ENCODE measurements at regions not wholly inside any gene's neighbourhood (a gene's known extent, or its start where the extent isn't known, plus 50 kb on each side); places are given as distances from the start of the nearest gene placed in this dataset.

GRCh38 chr18:38940863-38941531 is 1375.4 kb upstream of the CELF4 start:
- peak; percentile 28 to 30 for DNase-seq (ENCODE audit: low read depth in 2 of 2)

DNA sequence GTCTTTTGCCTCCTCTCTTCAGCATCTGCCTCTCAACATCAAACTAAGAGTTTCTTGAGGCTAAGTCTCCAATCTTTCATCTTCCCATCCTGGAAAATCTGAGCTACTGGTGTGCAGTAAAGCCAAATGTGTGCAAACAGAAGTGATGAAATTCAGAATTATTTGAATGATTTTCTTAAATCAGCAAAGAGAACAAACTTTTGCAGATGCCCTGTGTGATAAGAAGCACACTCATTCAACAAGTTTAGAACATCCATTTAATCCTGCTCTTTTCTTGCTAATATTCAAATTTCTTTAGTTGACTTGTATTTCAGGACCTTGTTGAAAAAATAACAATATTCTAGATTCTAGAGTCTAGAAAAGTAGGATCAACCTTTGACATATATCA is 1374.9 kb upstream of the CELF4 start:
- DNase-seq (ENCODE audit: low read depth in 2 of 2), result no peak

DNA sequence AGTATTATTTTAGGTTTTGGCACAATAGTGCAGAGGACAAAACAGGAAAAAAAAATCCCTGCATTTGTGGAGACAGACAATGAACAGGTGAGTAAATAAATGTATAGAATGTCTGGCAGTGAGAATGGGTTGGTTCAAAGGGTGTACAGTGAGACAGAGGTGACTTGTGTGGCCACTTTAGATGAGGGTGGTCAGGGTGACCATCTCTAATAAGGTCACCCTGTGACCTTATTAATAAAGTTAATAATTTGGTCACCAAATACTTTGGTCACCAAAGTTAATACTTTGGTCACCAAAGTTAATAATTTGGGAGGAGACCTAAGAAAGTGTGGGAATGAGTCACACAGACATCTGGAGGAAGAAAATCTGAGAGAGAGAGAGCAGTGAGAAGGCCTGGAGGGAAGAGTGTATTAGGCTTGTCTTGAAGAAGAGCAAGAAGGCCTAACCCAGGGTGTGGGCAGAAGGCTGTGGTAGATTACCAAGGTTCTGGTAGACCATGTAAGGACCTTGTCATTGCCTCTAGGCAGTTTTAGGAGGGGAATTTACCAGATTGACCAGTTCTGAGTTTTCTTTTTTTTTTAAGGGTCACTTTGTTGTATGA is 1368.4 kb upstream of the CELF4 start:
- no peak for DNase-seq (ENCODE audit: low read depth in 2 of 2)

- no peak for DNase-seq (ENCODE audit: low read depth in 2 of 2)
Observed at GRCh38 chr18:38933322-38933721, 1367.7 kb upstream of the CELF4 start.

DNA sequence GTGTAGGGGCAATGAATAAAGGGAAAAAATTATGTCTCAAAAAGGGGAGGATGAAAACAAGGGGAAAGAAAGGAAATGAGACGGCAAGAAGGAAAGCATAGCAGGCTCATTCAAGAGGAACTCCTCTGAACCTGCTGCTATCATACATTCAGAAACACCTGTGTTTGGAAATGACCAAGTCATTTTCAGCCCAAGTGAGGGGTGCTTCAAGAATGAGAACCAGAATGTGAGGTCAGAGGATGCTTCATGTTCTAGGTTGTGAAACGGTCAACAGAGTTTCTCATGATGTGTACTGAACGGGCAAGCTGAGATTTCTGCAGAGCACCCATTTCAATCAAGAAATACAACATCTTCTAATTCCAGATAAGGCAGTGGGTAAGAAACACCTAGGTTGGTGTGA is 1367.2 kb upstream of the CELF4 start:
- no peak for DNase-seq (ENCODE audit: low read depth in 2 of 2)

DNA sequence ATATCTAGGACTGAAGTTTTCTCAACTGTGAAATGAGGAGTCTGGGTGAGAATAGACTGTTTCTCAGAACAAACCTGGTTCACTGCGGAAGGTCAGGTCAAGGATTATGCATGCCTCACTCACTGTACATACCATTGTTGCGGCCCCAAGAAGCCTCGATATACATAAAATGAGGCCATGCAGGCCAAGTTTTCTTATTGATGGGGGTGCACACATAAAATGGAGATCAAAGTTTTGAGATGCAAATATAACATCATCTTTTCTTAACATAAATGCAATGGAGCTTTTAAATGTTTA is 1366.1 kb upstream of the CELF4 start:
- no peak for DNase-seq (ENCODE audit: low read depth in 2 of 2)

GRCh38 chr18:38930881-38931753 is 1365.5 kb upstream of the CELF4 start:
- no peak for DNase-seq (ENCODE audit: low read depth in 2 of 2)

DNA sequence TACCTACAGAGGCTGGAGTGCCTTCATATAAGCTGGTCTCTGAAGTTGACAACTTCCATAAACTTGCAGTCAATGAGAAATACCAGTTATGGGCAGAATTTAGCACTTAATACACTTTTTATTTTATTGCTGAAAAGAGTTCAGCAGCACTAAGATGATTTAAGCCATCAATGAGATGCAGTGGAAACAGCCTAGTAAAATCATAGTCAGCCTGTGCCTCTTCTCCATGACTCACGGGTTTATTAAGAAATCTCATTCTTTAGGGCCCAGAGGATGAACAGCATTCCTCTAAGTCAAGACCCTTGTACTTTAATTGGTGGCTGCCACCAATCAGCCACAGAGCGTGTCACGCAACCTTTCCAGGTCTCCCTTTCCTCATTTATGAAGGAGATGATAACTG is 1357.9 kb upstream of the CELF4 start:
- no peak for DNase-seq (ENCODE audit: low read depth in 2 of 2)

- no peak for DNase-seq (ENCODE audit: low read depth in 2 of 2)
Observed at GRCh38 chr18:38923126-38923525, 1357.5 kb upstream of the CELF4 start.

DNA sequence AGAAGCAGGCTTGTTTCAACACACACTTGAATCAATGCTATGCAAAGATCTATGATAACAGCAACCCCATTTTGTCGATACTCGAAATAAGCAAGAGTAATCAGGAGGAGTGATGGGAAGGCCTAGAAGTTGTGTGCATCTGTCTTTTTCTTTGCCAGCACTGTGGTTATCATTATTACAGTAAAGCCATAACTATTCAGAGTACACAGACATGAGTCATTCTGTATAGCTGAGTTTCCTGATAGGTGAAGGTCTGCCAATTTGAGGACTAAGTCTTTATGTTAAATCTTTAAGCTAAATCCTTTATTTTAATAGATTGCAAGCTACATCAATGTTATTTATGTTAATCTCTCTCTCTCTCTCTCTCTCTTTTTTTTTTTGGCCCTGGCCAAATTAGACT is 1344.4 kb upstream of the CELF4 start:
- DNase-seq (ENCODE audit: low read depth in 2 of 2), result no peak

- DNase-seq (ENCODE audit: low read depth in 2 of 2), result no peak
Observed at GRCh38 chr18:38902796-38903195, 1337.2 kb upstream of the CELF4 start.

DNA sequence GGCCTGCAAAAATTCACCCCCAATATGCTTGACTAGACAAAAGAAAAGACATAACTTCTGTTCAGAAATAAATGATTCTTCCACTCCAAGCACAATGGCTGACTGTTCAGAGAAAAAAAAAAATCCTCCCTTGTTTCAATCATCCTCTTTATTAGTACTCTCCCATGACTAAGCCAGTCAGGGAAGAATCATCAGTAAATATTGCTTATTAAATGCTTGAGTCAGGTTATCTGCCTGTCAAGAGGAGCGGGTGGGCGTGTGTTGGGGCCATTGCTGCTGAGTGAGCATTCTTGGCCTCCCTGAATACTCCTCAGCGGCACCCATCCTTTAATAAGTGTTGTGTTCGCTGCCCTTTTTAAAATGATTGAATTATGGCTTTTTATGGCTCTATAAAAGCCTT is 1334.8 kb upstream of the CELF4 start:
- DNase-seq (ENCODE audit: low read depth in 2 of 2), result no peak

- no peak for DNase-seq (ENCODE audit: low read depth in 2 of 2)
Observed at GRCh38 chr18:38900031-38900430, 1334.4 kb upstream of the CELF4 start.

DNA sequence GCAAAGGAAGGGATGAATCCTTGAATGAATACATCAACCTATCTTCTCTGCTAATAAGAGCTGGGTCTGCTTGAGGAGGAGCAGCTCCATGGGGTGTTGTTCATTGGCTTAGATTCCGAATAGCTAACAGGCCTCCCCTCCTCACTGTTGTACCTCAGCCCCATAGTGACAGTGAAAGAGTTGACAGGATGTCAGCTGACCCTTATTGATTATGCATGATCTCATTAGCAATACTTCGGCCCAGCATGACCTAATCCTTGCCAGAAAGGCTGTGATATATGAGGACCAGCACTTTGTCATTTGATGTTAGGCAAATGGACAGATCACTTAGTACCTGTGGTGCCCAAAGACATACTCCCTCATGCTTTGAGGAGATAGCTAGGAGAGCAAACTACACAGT is 1333.7 kb upstream of the CELF4 start:
- no peak for DNase-seq (ENCODE audit: low read depth in 2 of 2)

DNA sequence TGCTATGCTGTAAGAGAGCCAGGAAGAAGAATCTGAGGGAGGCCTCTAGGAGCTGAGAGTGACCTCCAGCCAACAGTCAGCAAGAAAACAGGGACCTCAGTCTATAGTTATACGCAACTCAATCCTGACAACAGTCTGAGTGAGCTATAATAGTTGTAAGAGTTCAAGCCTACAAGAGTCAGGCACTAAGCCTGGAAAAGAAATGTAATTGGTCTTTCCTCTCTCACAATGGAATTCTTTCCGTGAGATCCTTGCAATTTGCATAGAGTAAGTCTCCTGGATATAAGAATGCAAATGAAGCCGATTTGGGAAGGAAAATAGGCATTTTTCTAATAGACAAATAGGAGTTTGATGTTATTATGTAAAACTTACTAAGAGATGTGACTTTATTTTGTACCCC is 1332.6 kb upstream of the CELF4 start:
- no peak for DNase-seq (ENCODE audit: low read depth in 2 of 2)

DNA sequence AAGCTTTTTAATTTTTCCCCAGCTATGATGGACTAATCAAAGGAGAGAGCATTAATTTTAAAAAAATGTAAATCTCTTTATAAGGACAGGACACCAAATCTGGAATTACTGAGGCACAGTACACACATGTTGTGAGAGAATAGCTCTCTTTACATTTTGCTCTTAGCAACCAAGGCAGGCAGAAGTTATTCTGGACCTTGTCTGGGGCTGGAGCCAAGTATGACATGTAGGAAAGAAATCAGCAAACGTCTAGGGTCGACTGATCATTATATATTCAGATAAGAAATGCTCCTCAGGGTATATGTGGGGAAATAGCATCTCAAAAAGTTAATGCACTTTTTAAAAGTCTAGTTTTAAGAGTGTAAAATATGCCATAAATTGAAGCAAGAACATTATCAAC is 1330.0 kb upstream of the CELF4 start:
- no peak for DNase-seq (ENCODE audit: low read depth in 2 of 2)

GRCh38 chr18:38887671-38888020 is 1322.0 kb upstream of the CELF4 start:
- no peak for DNase-seq (ENCODE audit: low read depth in 2 of 2)

- no peak for DNase-seq (ENCODE audit: low read depth in 2 of 2)
Observed at GRCh38 chr18:38886861-38887670, 1321.5 kb upstream of the CELF4 start.

DNA sequence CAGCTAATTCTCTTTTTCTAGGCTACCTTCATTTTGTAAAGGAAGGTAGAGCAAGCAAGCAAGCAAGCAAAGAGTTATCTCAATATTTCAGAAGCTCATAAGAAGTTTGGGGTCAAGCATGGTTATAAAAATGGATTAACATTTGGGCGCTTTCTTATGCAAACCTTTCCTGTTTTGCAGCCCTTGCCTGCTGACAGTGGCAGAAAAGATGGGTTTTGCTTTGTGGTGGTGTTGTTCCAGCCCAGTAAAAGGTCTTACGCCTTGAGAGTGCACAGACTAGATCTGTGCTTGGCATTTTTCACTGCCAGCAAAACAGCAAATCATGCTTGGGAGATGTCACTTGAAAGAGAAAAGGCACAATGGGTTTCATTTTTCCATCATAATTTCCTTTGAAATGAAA is 1320.6 kb upstream of the CELF4 start:
- no peak for DNase-seq (ENCODE audit: low read depth in 2 of 2)

DNA sequence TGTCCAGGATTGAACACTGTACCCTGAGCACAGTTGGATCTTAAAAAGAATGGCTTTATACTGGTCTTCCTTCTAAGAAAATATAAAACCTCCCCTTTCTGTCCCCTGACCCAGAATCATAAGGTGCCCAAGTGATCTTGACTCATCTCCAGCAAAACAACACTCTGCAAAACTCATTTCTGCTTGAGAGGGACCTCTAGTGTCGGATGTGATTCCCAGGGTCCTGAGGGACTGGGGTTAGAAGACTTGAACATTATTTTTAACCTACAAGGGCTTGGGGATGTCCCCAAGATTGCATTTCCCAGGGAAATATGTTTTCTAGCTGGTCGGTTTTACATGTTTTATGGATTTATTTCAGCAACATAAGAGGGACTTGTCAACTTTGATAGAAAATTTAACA is 1318.5 kb upstream of the CELF4 start:
- no peak for DNase-seq (ENCODE audit: low read depth in 2 of 2)

DNA sequence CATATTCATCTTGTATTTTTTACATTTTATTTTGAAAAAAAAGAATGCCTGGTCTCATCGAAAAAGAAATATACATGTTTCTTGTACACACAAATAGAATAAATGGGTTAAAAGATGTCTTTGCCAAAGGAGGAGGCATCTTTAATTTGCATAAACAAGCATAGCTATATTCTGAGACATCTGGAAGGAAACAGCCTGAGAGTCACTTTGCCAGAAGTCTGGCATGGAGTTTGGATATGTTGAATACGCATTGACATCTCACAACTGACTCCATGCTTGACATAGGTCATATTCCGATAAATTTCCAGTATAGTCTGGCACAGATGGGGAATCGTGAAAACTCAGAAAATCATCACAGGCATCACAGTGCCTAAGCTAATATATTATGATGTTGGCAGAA is 1317.5 kb upstream of the CELF4 start:
- no peak for DNase-seq (ENCODE audit: low read depth in 2 of 2)

GRCh38 chr18:38879871-38880270 is 1314.3 kb upstream of the CELF4 start:
- DNase-seq (ENCODE audit: low read depth in 2 of 2), result no peak

DNA sequence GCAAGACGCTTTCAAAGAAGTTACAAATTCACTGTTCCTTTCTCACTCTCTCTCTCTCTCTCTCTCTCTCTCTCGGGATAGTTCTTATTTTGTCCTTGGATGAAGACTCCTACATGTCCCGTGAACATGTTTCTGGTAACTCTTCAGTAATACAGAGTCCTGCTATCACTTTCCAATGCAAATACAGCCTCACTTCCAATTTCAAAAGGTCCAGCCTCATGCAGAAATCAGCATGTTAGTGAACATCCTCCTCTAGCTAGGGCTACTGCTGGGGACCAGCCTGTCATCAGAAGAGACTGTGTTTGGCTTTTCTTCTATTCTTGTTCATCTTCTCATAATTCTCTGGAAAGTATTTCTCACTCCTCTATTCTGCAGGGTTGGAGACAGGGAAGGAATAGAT is 1306.7 kb upstream of the CELF4 start:
- DNase-seq (ENCODE audit: low read depth in 2 of 2), result no peak
